GM11168 (cell line): ENCODE measurements at regions not wholly inside any gene's neighbourhood (a gene's known extent, or its start where the extent isn't known, plus 50 kb on each side); places are given as distances from the start of the nearest gene placed in this dataset.

Experiments
- in situ Hi-C: fragments of 300-500 bp; cut with MboI; formaldehyde crosslinking; loops from one replicate; pipeline ENCODE4 v1.12.0; 2022; ENCODE audit warnings: low sequenced_read_pairs; ENCODE audit not compliant: unreplicated experiment

DNA sequence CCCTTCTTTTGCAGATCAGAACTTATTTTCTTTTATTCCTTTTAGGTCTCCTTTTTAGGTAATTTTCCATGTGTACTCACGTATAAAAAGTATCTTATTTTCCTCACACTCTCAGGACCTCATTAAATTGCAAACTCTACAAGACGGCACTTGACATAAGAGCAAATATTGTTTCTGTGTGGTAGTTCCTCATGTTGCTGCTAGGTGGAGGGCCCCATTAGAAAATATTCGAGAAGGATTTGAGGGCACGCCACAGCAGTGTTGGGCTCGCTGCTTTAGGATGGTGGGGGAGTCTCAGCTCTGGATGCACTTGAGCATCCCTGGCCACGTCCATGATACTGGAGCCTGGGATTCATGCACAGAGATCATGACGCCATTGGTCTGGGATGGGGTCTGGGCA lies 64.9 kb upstream of the ZFP64 start:
- in situ Hi-C loops, result no loop called here

- in situ Hi-C loops, result no loop called here
Observed at GRCh38 chr20:52252664-52253063, 61.1 kb upstream of the ZFP64 start.

- in situ Hi-C loops, result no loop called here
Observed at GRCh38 chr20:52251827-52252226, 60.2 kb upstream of the ZFP64 start.

DNA sequence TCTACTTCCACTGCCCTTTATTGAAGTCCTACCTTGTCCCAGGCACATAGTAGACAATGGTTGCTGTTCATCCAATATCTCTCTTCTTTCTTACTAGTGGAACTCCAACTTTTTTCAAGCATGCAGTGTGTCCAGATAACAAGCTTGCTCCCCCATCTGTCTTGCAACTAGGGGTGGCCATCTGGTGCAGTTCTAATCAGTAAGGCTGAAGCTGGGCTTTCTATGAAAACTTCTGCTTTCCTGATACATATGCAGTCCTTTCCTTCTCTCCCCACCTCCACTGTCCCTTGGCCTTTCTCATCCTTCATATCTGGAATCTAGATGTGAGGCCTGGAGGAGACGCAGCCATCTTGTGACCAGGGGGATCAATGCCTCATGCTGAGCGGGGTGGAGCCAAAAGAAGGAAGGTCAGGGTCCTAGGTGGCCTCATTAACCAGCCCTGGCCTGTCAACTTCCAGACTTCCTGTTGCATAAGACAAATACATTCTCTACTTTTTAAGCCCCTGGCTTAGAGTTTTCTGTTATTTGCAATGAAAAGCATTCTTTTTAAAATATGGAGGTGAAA lies 59.6 kb upstream of the ZFP64 start:
- in situ Hi-C loops, result no loop called here

- in situ Hi-C loops, result no loop called here
Observed at GRCh38 chr20:52247548-52247947, 56.0 kb upstream of the ZFP64 start.

GRCh38 chr20:52246366-52246765 lies 54.8 kb upstream of the ZFP64 start:
- in situ Hi-C loops, result no loop called here

- in situ Hi-C loops, result no loop called here
Observed at GRCh38 chr20:52244702-52245101, 53.1 kb upstream of the ZFP64 start.

GRCh38 chr20:52242237-52243230 lies 51.0 kb upstream of the ZFP64 start:
- in situ Hi-C loops, result no loop called here
